Psoas muscle (tissue), 7 donors: ENCODE measurements at regions not wholly inside any gene's neighbourhood (a gene's known extent, or its start where the extent isn't known, plus 50 kb on each side); places are given as distances from the start of the nearest gene placed in this dataset.

Experiments used
- ATAC-seq, 4 donors: fragments of 200-7000 bp; cut with Tn5 transposase; one replicate each; pipeline ENCODE4 v1.9.1; 2020; ENCODE audit warnings: moderate library complexity in 3 of 4, mild to moderate bottlenecking in 2 of 4
- DNase-seq, 2 donors: peaks; one replicate each; pipeline ENCODE4 v3.0.0-alpha.2; 2020
- H3K27ac ChIP-seq: fragments of 200-600 bp; one replicate; pipeline ENCODE4 v1.8.0; 2022
- H3K27me3 ChIP-seq, 3 donors: fragments of 200-600 bp in 1 of 3; one replicate each; pipeline versions ENCODE4 v1.6.1 to v1.8.0; 2013 to 2022; ENCODE audit warnings: low read length in 2 of 3, mild to moderate bottlenecking in 2 of 3, moderate library complexity in 1 of 3; ENCODE audit not compliant: insufficient read depth in 3 of 3
- H3K36me3 ChIP-seq, 2 donors: fragments of 200-600 bp in 1 of 2; one replicate each; pipeline versions ENCODE4 v1.6.1 to v1.8.0; 2013 to 2022; ENCODE audit warnings: low read depth in 1 of 2, mild to moderate bottlenecking in 1 of 2, moderate library complexity in 1 of 2; ENCODE audit not compliant: insufficient read depth in 1 of 2
- H3K4me1 ChIP-seq: fragments of 200-600 bp; one replicate; pipeline ENCODE4 v1.8.0; 2022
- H3K4me3 ChIP-seq: fragments of 200-600 bp; one replicate; pipeline ENCODE4 v1.8.0; 2022; ENCODE audit warnings: mild to moderate bottlenecking
- H3K9me3 ChIP-seq: fragments of 200-600 bp; one replicate; pipeline ENCODE4 v1.8.0; 2022
- CTCF ChIP-seq: fragments of 200-600 bp; IDR thresholded peaks from one replicate; pipeline ENCODE4 v1.8.0; 2022; ENCODE audit warnings: antibody characterized with exemption
- WGBS, 3 donors: extraction: QIAGEN DNeasy Blood & Tissue Kit; methylation state at CpG; one replicate each; pipeline versions ENCODE4 v1.1.6 to v1.1.7; 2013; 5-methylcytosine and 5-hydroxymethylcytosine counted together
- intact Hi-C, 2 donors: fragments of 100-400 bp; cut with DNase I; formaldehyde crosslinking; loops; one replicate each; pipeline versions ENCODE4 v1.11.0 to v1.14.2; 2022
- donor health status: healthy with polysubstance abuse.
- donor health status: DM: no; HTN: no; CAD: no; lungs with moderate emphysema.
- donor health status: Bipolar disorder and iron deficiency.
- donor health status: healthy.
- donor health status: DM: yes; HTN: yes; CAD: no.
- donor health status: DM: no; HTN: no; CAD: no.
- donor health status: DM: yes; HTN: yes; CAD: no.

- H3K36me3 ChIP-seq, result no peaks in the 10 kb centered on the region
- no peaks in the 10 kb centered on the region for H3K9me3 ChIP-seq
- ATAC-seq (no peak), DNase-seq (no peak)
- intact Hi-C loops, result no loop called here
- WGBS, 3 donors, result 60 to 64% (median 61%) methylated on average over 1 of the region's 1 CpG
- H3K27ac ChIP-seq, result no peak overlapping the region
- no peak overlapping the region for H3K4me3 ChIP-seq
- no peak for TF ChIP-seq CTCF
- no peaks in the 10 kb centered on the region for H3K4me1 ChIP-seq
- H3K27me3 ChIP-seq, result no peaks in the 10 kb centered on the region
These were observed 1271.1 kb upstream of the PRR20A start for GRCh38 chr13:55869648-55870047.

DNA sequence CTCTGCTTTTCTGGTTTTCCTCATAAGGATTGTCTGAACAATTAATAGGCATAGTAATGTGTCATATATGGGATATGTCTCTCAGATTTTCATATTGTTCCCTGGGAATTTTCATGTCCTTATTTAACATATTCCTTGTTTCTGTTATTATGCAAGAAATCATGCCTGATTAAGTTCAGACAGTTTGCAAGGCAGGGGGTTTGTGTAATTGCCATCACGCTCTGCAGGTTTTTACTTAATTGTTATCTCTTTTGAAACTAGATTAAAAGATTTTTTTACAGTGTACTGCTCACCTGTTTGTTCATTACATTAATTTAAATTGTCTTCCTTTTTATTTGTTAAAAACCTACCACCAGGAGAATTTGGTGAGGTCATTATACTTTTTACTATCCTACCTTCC is 1253.2 kb upstream of the PRR20A start:
- Histone ChIP-seq H3K4me1 (no peaks in the 10 kb centered on the region), H3K27ac (no peak overlapping the region), H3K4me3 (no peak overlapping the region), H3K9me3 (no peaks in the 10 kb centered on the region), H3K36me3 (no peaks in the 10 kb centered on the region), H3K27me3 (peaks cover 0 to 2% (median 0%) of the 10 kb centered on the region in 3 donors)
- ATAC-seq (no peak), DNase-seq (no peak)
- WGBS, 3 donors, result 93 to 95% (median 94%) methylated on average over 1 of the region's 1 CpG
- intact Hi-C loops, result no loop called here
- no peak for TF ChIP-seq CTCF

DNA sequence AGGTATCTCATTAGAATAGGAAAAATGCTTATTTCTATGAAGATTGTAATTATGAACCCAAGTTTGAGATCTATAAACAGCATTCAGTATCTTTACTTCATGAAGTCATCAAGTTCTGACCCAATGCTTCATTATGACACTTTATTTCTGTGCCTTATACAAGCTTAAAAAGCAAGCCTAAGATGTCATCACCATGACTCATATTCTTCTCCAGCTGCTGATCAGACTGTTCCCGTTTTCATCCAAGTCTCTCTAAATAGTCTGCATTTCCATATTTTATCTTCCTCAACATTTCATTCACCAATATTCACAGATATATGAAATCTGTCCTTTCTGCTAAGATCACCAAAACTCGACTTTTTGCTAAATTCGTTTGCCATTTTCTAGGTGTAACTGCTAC is 1247.2 kb upstream of the PRR20A start:
- ATAC-seq (no peak), DNase-seq (no peak)
- intact Hi-C loops, result no loop called here
- no peaks in the 10 kb centered on the region for H3K36me3 ChIP-seq
- no peaks in the 10 kb centered on the region for H3K27me3 ChIP-seq
- no peaks in the 10 kb centered on the region for H3K4me1 ChIP-seq
- H3K4me3 ChIP-seq, result no peak overlapping the region
- TF ChIP-seq CTCF, result no peak
- WGBS, 3 donors, result 67 to 73% (median 72%) methylated on average over 3 of the region's 3 CpGs
- H3K9me3 ChIP-seq, result no peaks in the 10 kb centered on the region
- no peak overlapping the region for H3K27ac ChIP-seq

DNA sequence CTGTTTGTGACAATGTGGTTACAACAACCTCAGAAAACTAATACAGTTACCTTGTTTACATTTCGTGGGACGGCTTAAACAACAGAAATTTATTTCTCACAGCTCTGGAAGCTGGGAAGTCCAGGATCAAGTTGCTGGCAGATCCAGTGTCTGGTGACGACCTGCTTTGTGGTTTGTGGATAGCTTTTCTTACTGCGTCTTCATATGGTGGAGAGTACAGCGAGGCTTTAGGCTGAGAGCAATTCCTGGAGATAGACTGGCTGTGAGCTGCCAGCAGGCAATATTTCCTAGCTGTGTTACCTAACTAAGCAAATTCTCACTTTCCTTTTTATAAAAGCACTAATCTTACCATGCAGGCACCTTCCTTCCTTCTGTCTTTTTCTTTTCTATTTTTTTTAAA is 1203.5 kb upstream of the PRR20A start:
- no peaks in the 10 kb centered on the region for H3K36me3 ChIP-seq
- no peaks in the 10 kb centered on the region for H3K27me3 ChIP-seq
- no peaks in the 10 kb centered on the region for H3K9me3 ChIP-seq
- H3K4me3 ChIP-seq, result no peak overlapping the region
- DNase-seq (no peak), ATAC-seq (no peak)
- WGBS, 3 donors, result 45 to 61% (median 52%) methylated on average over 5 of the region's 5 CpGs
- intact Hi-C loops, result no loop called here
- H3K4me1 ChIP-seq, result no peaks in the 10 kb centered on the region
- no peak overlapping the region for H3K27ac ChIP-seq
- TF ChIP-seq CTCF, result no peak

GRCh38 chr13:55948175-55948574 is 1192.5 kb upstream of the PRR20A start:
- no peak for DNase-seq
- ATAC-seq, result no peak
- 91 to 92% (median 92%) methylated on average over 5 of the region's 5 CpGs for whole genome bisulfite sequencing, 3 donors

More at GRCh38 chr13:55948175-55948574, 1192.5 kb upstream of the PRR20A start:
- no peaks in the 10 kb centered on the region for H3K36me3 ChIP-seq
- TF ChIP-seq CTCF, result no peak
- no peaks in the 10 kb centered on the region for H3K4me1 ChIP-seq
- H3K27ac ChIP-seq, result no peak overlapping the region
- intact Hi-C loops, result no loop called here
- H3K27me3 ChIP-seq, result no peaks in the 10 kb centered on the region
- H3K9me3 ChIP-seq, result no peaks in the 10 kb centered on the region
- no peak overlapping the region for H3K4me3 ChIP-seq
